NCI-H1436 treated with DMSO at 0.1 percent for 48 hours (cell line): ENCODE measurements at regions not wholly inside any gene's neighbourhood (a gene's known extent, or its start where the extent isn't known, plus 50 kb on each side); places are given as distances from the start of the nearest gene placed in this dataset.

Experiments
- DNase-seq: peaks from one replicate; lab custom pipeline; 2025; lab: John Stamatoyannopoulos, UW

- no peak for DNase-seq
Measured at GRCh38 chr14:25150401-25150800, 100.5 kb upstream of the STXBP6 start.

GRCh38 chr14:25140411-25140810 lies 90.5 kb upstream of the STXBP6 start:
- DNase-seq: no peak

- DNase-seq: no peak
Measured at GRCh38 chr14:25136811-25137210, 86.9 kb upstream of the STXBP6 start.

DNA sequence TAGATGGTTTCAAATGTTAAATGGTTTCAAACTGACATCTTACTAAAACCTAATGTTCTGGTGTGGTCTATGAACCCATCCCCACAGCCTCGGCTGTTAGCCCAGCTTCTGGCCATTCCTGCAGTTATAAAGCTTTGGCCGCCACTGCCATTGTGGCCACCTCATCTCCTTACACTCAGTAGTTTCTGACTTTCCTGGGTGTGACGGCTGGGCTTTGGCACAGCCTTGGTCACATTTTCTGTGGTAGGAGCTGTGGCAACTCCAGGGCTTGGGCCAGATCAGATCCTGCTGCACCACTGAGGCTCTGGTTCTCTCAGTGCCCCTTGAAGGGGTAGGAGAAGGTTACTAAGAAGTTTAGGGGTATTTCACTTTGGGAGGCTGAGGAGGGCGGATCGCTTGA lies 84.2 kb upstream of the STXBP6 start:
- no peak for DNase-seq

- DNase-seq: no peak
Measured at GRCh38 chr14:25132732-25133422, 82.9 kb upstream of the STXBP6 start.

GRCh38 chr14:25132094-25132493 lies 82.1 kb upstream of the STXBP6 start:
- DNase-seq: no peak

- no peak for DNase-seq
Measured at GRCh38 chr14:25122843-25123242, 72.9 kb upstream of the STXBP6 start.

GRCh38 chr14:25122211-25122610 lies 72.3 kb upstream of the STXBP6 start:
- DNase-seq: no peak

GRCh38 chr14:25121337-25122129 lies 71.6 kb upstream of the STXBP6 start:
- DNase-seq: no peak

DNA sequence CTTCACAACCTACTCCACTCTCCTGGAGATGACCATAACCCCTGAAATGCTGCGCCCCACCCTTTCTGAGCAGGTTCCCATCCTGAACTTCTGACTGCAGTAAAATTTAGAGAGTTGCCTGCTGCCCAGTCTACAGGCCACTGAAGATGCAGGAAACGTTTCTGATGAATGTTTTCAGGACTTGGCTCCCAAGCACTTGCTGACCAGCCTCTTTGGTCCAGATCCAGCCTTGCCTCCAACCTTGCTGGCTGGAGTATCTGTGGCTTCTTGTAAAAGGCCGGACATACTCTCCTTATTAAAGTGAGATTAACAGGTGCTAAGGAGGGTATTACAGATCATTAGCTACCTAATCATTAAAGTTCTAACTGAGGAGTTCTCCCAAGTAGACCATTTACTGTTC lies 70.3 kb upstream of the STXBP6 start:
- no peak for DNase-seq

DNA sequence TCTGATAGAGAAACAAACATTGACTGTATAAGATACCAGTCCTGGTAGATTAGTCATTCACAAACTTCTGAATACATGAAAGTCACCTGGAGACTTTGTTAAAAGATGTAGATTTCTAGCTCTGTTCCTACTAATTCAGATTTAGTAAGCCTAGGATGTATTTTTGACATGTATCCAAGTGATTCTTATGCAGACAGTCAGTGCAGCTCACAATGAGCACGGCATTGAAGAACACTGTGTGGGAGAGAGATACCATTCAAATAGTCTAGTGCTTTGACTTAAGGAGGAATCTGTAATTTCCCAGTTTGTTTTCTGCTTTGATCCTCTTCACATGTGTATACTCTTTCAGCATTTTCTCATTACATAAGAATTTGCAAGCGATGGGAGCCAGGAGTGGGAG lies 68.7 kb upstream of the STXBP6 start:
- no peak for DNase-seq

DNA sequence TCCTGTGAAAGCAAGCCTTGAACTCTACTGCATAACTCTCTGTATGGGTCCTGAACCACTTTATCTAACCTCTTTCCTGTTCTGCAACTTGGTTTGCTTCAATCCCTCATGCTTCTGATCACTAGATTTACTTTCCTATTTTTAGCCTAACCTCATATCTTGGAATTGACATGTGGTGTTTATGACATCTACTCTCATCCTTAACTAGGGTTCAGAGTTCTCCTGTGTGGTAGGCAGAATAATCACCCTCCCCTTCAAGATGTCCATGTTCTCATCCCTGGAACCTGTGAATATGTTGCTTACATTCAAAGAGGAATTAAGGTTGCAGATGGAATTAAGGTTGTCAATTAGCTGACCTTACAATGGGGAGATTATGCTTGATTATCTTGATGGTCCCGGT lies 67.4 kb upstream of the STXBP6 start:
- no peak for DNase-seq

- DNase-seq: no peak
Measured at GRCh38 chr14:25116607-25117006, 66.7 kb upstream of the STXBP6 start.

DNA sequence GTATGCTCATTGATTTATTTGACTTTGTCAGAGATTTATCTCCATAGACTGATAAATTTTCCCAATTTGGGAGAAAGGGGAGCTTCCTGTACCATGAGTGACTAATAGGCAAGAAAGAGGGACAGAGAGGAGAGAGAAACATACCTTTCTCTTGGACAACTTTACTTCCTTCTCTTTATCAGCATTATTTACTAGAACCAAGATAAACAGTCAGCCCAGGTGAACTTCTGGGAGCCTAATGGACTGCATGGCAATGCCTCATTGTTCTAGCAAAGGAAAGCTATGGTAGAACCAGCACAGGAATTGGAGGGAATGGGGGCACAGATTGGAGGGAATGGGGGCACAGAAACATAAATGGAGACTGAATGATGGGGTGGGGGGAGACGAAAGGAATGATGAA lies 63.4 kb upstream of the STXBP6 start:
- DNase-seq: no peak

DNA sequence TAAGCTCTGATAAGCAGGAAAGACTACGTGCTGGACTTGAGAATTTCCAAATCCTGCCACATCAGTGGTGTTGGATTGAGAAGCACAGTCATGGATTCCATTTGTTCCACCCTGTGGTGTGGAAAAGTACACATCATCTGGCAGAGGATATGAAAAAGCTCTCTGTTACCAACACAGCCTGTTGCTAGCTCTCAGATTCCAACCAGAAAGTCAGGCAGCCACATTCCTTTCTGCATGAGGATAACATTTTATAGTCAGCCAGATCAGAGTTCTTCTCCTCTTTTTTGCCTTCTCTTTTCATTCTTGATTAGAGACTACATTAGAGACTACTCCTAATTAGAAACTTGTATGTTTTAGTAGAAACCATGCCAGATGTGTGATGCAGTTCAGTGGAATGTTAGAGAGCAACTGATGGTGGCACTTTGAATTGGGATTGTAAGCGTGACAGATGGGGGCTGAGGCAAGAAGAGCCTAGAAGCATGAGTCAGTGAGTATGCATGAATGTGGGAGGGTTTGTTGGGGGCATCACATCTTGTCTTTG lies 61.2 kb upstream of the STXBP6 start:
- DNase-seq: no peak

DNA sequence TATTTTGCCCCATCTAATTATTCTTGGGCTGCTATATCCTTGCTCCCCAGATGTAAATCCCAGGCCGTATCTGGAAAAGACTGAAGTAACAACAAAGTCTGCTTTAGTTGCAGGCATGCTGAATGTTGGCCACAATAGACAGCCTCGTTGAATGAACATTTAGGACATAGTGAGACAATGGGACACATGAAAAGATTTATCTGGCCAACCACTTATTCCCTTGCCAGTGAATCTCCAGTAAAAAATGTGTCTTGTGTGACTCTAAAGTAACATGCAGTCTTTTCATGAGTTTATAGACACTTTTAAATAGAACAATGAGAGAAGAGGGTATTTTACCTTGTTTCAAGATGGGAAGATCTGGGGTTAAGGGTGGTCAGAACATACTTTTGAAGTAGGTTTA lies 60.2 kb upstream of the STXBP6 start:
- no peak for DNase-seq

DNA sequence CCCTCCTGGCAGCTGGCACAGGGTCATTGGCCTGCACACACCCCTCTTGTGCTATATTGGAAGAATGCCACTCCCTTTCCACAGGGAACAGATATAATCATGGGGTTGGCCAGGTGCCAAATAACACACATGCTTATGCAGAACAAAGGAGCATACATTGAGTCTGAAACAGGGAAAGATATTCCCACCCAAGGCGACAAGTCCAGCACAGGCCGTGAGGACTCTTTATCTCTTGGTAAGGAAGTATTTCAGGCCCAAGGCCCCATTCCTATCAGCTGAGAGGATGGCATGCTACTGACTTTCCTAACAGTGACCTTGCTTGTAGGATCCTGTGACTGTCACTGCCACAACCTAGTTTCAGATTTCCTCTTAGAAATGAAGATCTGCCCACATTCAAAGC lies 59.0 kb upstream of the STXBP6 start:
- no peak for DNase-seq

DNA sequence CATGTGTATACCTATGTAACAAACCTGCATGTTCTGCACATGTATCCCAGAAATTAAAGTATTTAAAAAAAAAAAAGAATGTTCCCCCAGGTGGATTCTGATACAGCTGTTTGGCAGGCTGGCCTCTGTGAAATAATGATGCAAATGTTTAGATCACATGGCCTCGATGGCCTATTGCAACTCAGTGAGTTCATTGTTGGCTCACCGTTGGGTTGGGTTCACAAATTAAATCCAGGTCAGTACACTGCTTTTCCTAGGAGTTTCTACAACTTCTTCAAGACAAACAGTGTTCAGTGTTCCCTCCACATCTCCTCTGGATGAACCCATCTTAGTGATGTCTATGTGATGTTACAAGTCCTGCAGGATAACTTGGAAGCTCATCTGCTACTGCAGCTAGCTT lies 58.3 kb upstream of the STXBP6 start:
- DNase-seq: no peak

DNA sequence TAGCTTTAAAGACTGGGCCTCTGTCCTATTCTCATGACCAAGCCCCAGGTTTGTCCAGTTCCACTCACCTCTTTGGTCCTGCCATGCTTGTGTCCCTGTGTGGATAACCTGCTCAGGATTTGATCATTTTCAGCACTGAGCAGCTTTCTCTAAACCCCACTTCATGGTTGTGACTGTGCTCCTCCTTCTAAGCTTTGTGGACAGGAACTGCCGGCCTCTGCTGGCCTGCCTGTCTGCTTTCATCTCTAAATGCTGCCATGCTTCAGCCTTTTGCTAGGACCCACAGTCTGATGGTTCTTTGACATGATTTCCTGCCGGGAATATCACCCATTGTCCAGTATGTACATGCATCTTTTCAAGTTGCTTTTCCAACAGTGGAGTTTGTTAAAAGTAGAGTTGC lies 53.9 kb upstream of the STXBP6 start:
- DNase-seq: no peak

DNA sequence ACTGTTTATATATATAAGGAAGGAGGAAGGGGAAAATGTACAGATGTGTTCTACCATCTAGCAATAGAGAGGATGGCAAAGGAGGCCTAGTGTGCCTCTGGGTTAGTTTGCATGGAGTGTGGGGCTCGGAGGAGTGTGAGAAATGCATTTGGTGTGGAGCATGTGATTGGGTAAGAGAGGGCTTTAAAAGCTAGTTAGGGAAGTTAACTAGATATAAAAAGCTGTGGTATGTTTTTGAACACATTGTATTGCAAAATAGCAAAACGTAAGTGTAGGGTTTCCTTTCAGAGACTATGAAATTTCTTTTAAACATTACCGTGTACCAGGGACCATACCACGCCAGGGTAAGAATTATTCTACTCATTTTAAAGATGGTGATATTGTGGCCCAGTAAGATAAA lies 53.3 kb upstream of the STXBP6 start:
- DNase-seq: no peak

DNA sequence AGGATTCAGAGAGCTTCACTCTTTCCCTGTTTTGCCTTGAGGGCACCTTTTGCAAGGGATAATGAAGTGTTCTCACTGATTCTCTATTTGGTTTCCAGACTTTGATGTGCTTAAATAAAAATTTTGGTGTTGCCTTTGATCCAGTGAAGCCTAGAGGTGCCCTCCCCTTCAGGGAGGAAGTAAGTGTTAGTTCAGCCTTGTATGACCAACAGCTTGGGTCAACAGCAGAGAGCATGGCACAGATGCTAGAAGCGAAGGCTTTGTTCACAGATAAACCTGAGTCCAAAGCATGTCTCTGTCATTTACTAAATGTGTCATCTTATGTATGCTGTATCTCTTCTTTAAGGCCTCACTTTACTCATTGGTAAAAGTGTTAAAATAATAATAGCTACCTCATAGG lies 52.8 kb upstream of the STXBP6 start:
- DNase-seq: no peak

- DNase-seq: no peak
Measured at GRCh38 chr14:25101276-25101675, 51.3 kb upstream of the STXBP6 start.
